ENCODE measurements at regions not wholly inside any gene's neighbourhood (a gene's known extent, or its start where the extent isn't known, plus 50 kb on each side); places are given as distances from the start of the nearest gene placed in this dataset.

DNA sequence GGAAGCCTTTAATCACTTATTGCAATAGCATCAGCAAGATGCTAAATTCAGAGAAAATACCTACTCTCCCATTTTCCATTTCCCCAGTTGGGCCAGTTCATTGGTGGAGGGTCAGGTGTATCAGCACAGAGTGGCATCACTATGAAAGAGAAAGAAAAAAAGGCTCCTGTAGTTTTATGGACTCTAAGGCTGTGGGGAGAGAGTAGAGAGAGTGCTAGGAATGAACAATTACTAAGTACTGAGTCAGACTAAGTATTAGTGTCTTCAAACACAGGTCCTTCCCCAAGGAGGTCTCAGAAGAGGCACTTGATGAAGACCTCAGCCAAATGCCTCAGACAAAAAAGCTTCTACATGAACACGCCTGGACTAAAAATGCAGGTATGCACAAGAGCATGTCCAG lies 1061.9 kb downstream of the FSTL5 start:
- Histone ChIP-seq H4K20me1 (ENCODE audit: insufficient read depth) (no peaks in the 10 kb centered on the region), H3K9me3 (ENCODE audit: low read depth) (no peaks in the 10 kb centered on the region), H3K79me2 (ENCODE audit: insufficient read depth) (no peaks in the 10 kb centered on the region), H3F3A (ENCODE audit: insufficient read depth) (no peaks in the 10 kb centered on the region), H3K36me3 (ENCODE audit: low read depth) (no peaks in the 10 kb centered on the region), H3K27ac (no peak overlapping the region), H3K4me3 (no peak overlapping the region), H3K9ac (no peak overlapping the region), H3K4me1 (ENCODE audit: insufficient read depth) (no peaks in the 10 kb centered on the region), H3K9me2 (ENCODE audit: insufficient read depth) (no peaks in the 10 kb centered on the region), H2AFZ (no peak overlapping the region), H3K27me3 (replicated peaks; ENCODE audit: insufficient read depth) (no peaks in the 10 kb centered on the region), H3K4me2 (ENCODE audit: unreplicated experiment) (no peak overlapping the region)
- TF ChIP-seq EZH2phosphoT487 (IDR thresholded peaks at IDR 0.05; ENCODE audit: insufficient read depth, low read depth) (no peak), EZH2 (IDR thresholded peaks at IDR 0.05; ENCODE audit: insufficient read depth, poor library complexity, severe bottlenecking) (no peak)
- DNase-seq: no peak
- 8 to 23% methylated on average over 1 of the region's 1 CpG for WGBS, 2 experiments (ENCODE audit: low coverage in 1 of 2, low lambda C conversion rate in 2 of 2, missing lambda C conversion rate in 2 of 2)
- in situ Hi-C loops (cut with MboI): no loop called here

- no peak overlapping the region for H3K9ac ChIP-seq
- no peaks in the 10 kb centered on the region for H3K36me3 ChIP-seq (ENCODE audit: low read depth)
- DNase-seq: no peak
- no peak overlapping the region for H3K4me3 ChIP-seq
- H3K4me1 ChIP-seq (ENCODE audit: insufficient read depth): no peaks in the 10 kb centered on the region
- H3K9me2 ChIP-seq (ENCODE audit: insufficient read depth): no peaks in the 10 kb centered on the region
- no peaks in the 10 kb centered on the region for H3K27me3 ChIP-seq (replicated peaks; ENCODE audit: insufficient read depth)
- no peak for TF ChIP-seq EZH2 (IDR thresholded peaks at IDR 0.05; ENCODE audit: insufficient read depth, poor library complexity, severe bottlenecking)
- no peak for TF ChIP-seq EZH2phosphoT487 (IDR thresholded peaks at IDR 0.05; ENCODE audit: insufficient read depth, low read depth)
- no peaks in the 10 kb centered on the region for H3K9me3 ChIP-seq (ENCODE audit: low read depth)
- in situ Hi-C loops (cut with MboI): no loop called here
- no peak overlapping the region for H2AFZ ChIP-seq
- no peak overlapping the region for H3K4me2 ChIP-seq (ENCODE audit: unreplicated experiment)
- H3K27ac ChIP-seq: no peak overlapping the region
- H3F3A ChIP-seq (ENCODE audit: insufficient read depth): no peaks in the 10 kb centered on the region
- no peaks in the 10 kb centered on the region for H4K20me1 ChIP-seq (ENCODE audit: insufficient read depth)
- H3K79me2 ChIP-seq (ENCODE audit: insufficient read depth): no peaks in the 10 kb centered on the region
These were observed 1066.0 kb downstream of the FSTL5 start for GRCh38 chr4:161097821-161098220.

GRCh38 chr4:161061046-161061445 lies 1102.8 kb downstream of the FSTL5 start:
- whole genome bisulfite sequencing, 2 experiments (ENCODE audit: low coverage in 1 of 2, low lambda C conversion rate in 2 of 2, missing lambda C conversion rate in 2 of 2): 0 to 3% methylated on average over 1 of the region's 1 CpG
- DNase-seq: no peak
- no peaks in the 10 kb centered on the region for H3K27me3 ChIP-seq (replicated peaks; ENCODE audit: insufficient read depth)
- H3K79me2 ChIP-seq (ENCODE audit: insufficient read depth): no peaks in the 10 kb centered on the region
- no peaks in the 10 kb centered on the region for H4K20me1 ChIP-seq (ENCODE audit: insufficient read depth)
- no peak overlapping the region for H3K27ac ChIP-seq
- no peak overlapping the region for H2AFZ ChIP-seq
- no peaks in the 10 kb centered on the region for H3K9me3 ChIP-seq (ENCODE audit: low read depth)
- no peak for TF ChIP-seq EZH2 (IDR thresholded peaks at IDR 0.05; ENCODE audit: insufficient read depth, poor library complexity, severe bottlenecking)
- H3K4me3 ChIP-seq: no peak overlapping the region
- H3K36me3 ChIP-seq (ENCODE audit: low read depth): no peaks in the 10 kb centered on the region
- H3F3A ChIP-seq (ENCODE audit: insufficient read depth): no peaks in the 10 kb centered on the region
- H3K9me2 ChIP-seq (ENCODE audit: insufficient read depth): no peaks in the 10 kb centered on the region
- H3K4me1 ChIP-seq (ENCODE audit: insufficient read depth): no peaks in the 10 kb centered on the region
- in situ Hi-C loops (cut with MboI): no loop called here
- H3K4me2 ChIP-seq (ENCODE audit: unreplicated experiment): no peak overlapping the region
- no peak overlapping the region for H3K9ac ChIP-seq

All from GM23248 (cell line).